ENCODE measurements at regions not wholly inside any gene's neighbourhood (a gene's known extent, or its start where the extent isn't known, plus 50 kb on each side); places are given as distances from the start of the nearest gene placed in this dataset.

DNA sequence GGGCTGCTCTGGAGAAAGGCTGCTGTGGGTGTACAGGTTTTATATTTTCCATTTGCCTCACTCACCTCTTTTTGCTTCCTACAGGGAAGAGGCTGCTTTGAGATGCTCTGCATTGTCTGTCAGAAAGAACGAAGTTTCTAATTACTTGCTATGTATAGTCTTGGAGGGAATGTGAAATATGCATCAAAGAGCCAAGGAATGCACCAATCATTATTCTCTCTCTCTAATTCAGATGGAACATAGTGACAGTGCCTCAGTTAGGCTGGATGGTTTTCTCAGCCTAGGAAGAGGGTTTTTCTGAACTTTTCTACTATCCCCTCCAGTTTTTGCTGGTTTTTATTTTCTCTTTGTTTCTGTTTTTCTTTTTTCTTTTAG is 106.8 kb upstream of the SLC4A4 start:
- Histone ChIP-seq H3K9ac (replicated peaks; ENCODE audit: extremely low read depth, insufficient read depth, low read length) (no peak overlapping the region), H3K4me2 (ENCODE audit: insufficient read depth, low read length) (no peak overlapping the region), H3K27ac (ENCODE audit: insufficient read depth, low read depth, low read length) (no peak overlapping the region), H3K9me3 (replicated peaks; ENCODE audit: control insufficient read depth, insufficient read depth, low read length) (no peaks in the 10 kb centered on the region), H3K79me2 (ENCODE audit: control insufficient read depth, insufficient read depth, low read length) (no peaks in the 10 kb centered on the region), H3K4me3 (replicated peaks in 1 of 3; ENCODE audit: insufficient read depth in 1 of 3, low read depth in 1 of 3, low read length in 3 of 3) (no peak overlapping the region), H3K9me1 (replicated peaks; ENCODE audit: control insufficient read depth, extremely low read depth, insufficient read depth, low read length) (no peaks in the 10 kb centered on the region), H3K36me3 (ENCODE audit: control insufficient read depth in 2 of 2, extremely low read depth in 1 of 2, insufficient read depth in 2 of 2, low read length in 2 of 2) (no peaks in the 10 kb centered on the region), H2AFZ (ENCODE audit: low read depth, low read length) (no peak overlapping the region), H3K4me1 (ENCODE audit: control insufficient read depth, extremely low read depth, insufficient read depth, low read length) (no peaks in the 10 kb centered on the region), H4K20me1 (replicated peaks; ENCODE audit: control insufficient read depth, extremely low read depth, insufficient read depth, low read length) (no peaks in the 10 kb centered on the region), H3K27me3 (ENCODE audit: control insufficient read depth in 2 of 2, insufficient read depth in 2 of 2, low read length in 2 of 2) (no peaks in the 10 kb centered on the region)
- no peak for TF ChIP-seq EZH2 (IDR thresholded peaks at IDR 0.05; ENCODE audit: borderline replicate concordance, low read depth, low read length, severe bottlenecking)
- no peak for TF ChIP-seq JUN (IDR thresholded peaks at IDR 0.05; ENCODE audit: borderline replicate concordance, insufficient read depth, insufficient read length, low read depth)
- TF ChIP-seq, protein P1, sequence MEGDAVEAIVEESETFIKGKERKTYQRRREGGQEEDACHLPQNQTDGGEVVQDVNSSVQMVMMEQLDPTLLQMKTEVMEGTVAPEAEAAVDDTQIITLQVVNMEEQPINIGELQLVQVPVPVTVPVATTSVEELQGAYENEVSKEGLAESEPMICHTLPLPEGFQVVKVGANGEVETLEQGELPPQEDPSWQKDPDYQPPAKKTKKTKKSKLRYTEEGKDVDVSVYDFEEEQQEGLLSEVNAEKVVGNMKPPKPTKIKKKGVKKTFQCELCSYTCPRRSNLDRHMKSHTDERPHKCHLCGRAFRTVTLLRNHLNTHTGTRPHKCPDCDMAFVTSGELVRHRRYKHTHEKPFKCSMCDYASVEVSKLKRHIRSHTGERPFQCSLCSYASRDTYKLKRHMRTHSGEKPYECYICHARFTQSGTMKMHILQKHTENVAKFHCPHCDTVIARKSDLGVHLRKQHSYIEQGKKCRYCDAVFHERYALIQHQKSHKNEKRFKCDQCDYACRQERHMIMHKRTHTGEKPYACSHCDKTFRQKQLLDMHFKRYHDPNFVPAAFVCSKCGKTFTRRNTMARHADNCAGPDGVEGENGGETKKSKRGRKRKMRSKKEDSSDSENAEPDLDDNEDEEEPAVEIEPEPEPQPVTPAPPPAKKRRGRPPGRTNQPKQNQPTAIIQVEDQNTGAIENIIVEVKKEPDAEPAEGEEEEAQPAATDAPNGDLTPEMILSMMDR (IDR thresholded peaks at IDR 0.05; ENCODE audit: extremely low read depth in 1 of 2, insufficient read depth in 1 of 2, low read depth in 1 of 2, low read length in 2 of 2), result no peak
- TF ChIP-seq, protein P2, sequence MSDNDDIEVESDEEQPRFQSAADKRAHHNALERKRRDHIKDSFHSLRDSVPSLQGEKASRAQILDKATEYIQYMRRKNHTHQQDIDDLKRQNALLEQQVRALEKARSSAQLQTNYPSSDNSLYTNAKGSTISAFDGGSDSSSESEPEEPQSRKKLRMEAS (IDR thresholded peaks at IDR 0.05; ENCODE audit: insufficient read depth, insufficient read length), result no peak
- no peak for TF ChIP-seq POLR2A (IDR thresholded peaks at IDR 0.05; ENCODE audit: low read depth, low read length)
- no peak for TF ChIP-seq FOS (IDR thresholded peaks at IDR 0.05; ENCODE audit: borderline replicate concordance, insufficient read depth, low read length)
- TF ChIP-seq POLR2AphosphoS5 (IDR thresholded peaks at IDR 0.05; ENCODE audit: insufficient read depth, low read depth, low read length), result no peak
- no peak for TF ChIP-seq MYC (IDR thresholded peaks at IDR 0.05; ENCODE audit: low read depth, low read length)
- no peak for TF ChIP-seq GATA2 (IDR thresholded peaks at IDR 0.05; ENCODE audit: insufficient read depth, insufficient read length, low read depth, low read length)
- CTCF ChIA-PET, result no interaction called here
- dilution Hi-C loops (cut with MboI; ENCODE audit: extremely low pct_ligation_motif_present, low sequenced_read_pairs) (no loop called here), intact Hi-C loops (cut with micrococcal nuclease) (no loop called here)
- POLR2A ChIA-PET, result no interaction called here
- BruUV-seq (replicated peaks), result no TSS peak
- no peak for DNase-seq (ENCODE audit: low read depth, low spot score)
- no peak for FAIRE-seq

All from endothelial cell of umbilical vein (primary cell).